ENCODE measurements at regions not wholly inside any gene's neighbourhood (a gene's known extent, or its start where the extent isn't known, plus 50 kb on each side); places are given as distances from the start of the nearest gene placed in this dataset.
"Not testable (repeated sequence)": the region's sequence is repeated elsewhere in the genome, so short reads cannot be mapped to it uniquely, and the experiment has no call there.

- Histone ChIP-seq H3K27ac (ENCODE audit: low read length) (no peak overlapping the region), H3K36me3 (ENCODE audit: control insufficient read depth in 2 of 2, insufficient read depth in 2 of 2, low read length in 2 of 2) (no peaks in the 10 kb centered on the region), H3K27me3 (ENCODE audit: control insufficient read depth in 1 of 2, insufficient read depth in 2 of 2, low read length in 2 of 2) (no peaks in the 10 kb centered on the region), H3K4me3 (ENCODE audit: low read length in 2 of 2) (no peak overlapping the region), H3K4me1 (ENCODE audit: control insufficient read depth, insufficient read depth, low read length) (peaks cover 5% of the 10 kb centered on the region), H3K9me3 (ENCODE audit: control insufficient read depth in 2 of 2, low read length in 2 of 2) (no peaks in the 10 kb centered on the region), H3K9ac (ENCODE audit: low read length in 2 of 2) (no peak overlapping the region)
These were observed 191.6 kb downstream of the DUSP6 start for GRCh38 chr12:89160716-89161123.

GRCh38 chr12:89157413-89157812, 194.9 kb downstream of the DUSP6 start:
- H3K36me3 ChIP-seq (ENCODE audit: control insufficient read depth in 2 of 2, insufficient read depth in 2 of 2, low read length in 2 of 2), result no peaks in the 10 kb centered on the region
- H3K4me3 ChIP-seq (ENCODE audit: low read length in 2 of 2), result no peak overlapping the region
- no peaks in the 10 kb centered on the region for H3K27me3 ChIP-seq (ENCODE audit: control insufficient read depth in 1 of 2, insufficient read depth in 2 of 2, low read length in 2 of 2)
- H3K9me3 ChIP-seq (ENCODE audit: control insufficient read depth in 2 of 2, low read length in 2 of 2), result no peaks in the 10 kb centered on the region
- H3K4me1 ChIP-seq (ENCODE audit: control insufficient read depth, insufficient read depth, low read length), result peaks cover 1% of the 10 kb centered on the region
- no peak overlapping the region for H3K9ac ChIP-seq (ENCODE audit: low read length in 2 of 2)
- H3K27ac ChIP-seq (ENCODE audit: low read length), result no peak overlapping the region

GRCh38 chr12:89156862-89157262, 195.4 kb downstream of the DUSP6 start:
- no peak overlapping the region for H3K27ac ChIP-seq (ENCODE audit: low read length)
- no peak overlapping the region for H3K9ac ChIP-seq (ENCODE audit: low read length in 2 of 2)
- no peak overlapping the region for H3K4me3 ChIP-seq (ENCODE audit: low read length in 2 of 2)
- H3K27me3 ChIP-seq (ENCODE audit: control insufficient read depth in 1 of 2, insufficient read depth in 2 of 2, low read length in 2 of 2), result no peaks in the 10 kb centered on the region
- no peaks in the 10 kb centered on the region for H3K36me3 ChIP-seq (ENCODE audit: control insufficient read depth in 2 of 2, insufficient read depth in 2 of 2, low read length in 2 of 2)
- no peaks in the 10 kb centered on the region for H3K9me3 ChIP-seq (ENCODE audit: control insufficient read depth in 2 of 2, low read length in 2 of 2)
- no peaks in the 10 kb centered on the region for H3K4me1 ChIP-seq (ENCODE audit: control insufficient read depth, insufficient read depth, low read length)

- Histone ChIP-seq H3K4me1 (ENCODE audit: control insufficient read depth, insufficient read depth, low read length) (no peaks in the 10 kb centered on the region), H3K9ac (ENCODE audit: low read length in 2 of 2) (no peak overlapping the region), H3K36me3 (ENCODE audit: control insufficient read depth in 2 of 2, insufficient read depth in 2 of 2, low read length in 2 of 2) (no peaks in the 10 kb centered on the region), H3K27ac (ENCODE audit: low read length) (no peak overlapping the region), H3K27me3 (ENCODE audit: control insufficient read depth in 1 of 2, insufficient read depth in 2 of 2, low read length in 2 of 2) (no peaks in the 10 kb centered on the region), H3K4me3 (ENCODE audit: low read length in 2 of 2) (no peak overlapping the region), H3K9me3 (ENCODE audit: control insufficient read depth in 2 of 2, low read length in 2 of 2) (no peaks in the 10 kb centered on the region)
These were observed 196.0 kb downstream of the DUSP6 start for GRCh38 chr12:89156340-89156739.

DNA sequence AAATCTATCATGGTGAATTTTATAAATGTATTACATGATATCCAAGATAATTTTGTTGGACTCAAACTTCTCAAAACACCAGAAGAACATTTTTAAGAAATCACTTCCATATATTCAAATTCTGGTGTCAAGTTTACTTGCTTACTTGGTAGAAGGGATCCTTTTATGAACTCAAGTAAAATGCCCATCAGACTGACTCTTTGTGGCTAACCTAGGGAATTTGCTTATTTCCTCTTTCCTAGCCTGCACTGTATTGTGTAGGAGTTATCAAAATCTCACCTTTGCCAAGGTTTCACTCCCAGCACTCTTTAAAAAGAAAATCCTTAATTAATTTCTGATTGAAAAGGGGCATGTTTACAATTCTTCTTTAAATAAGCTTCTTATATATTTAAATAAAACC, 196.5 kb downstream of the DUSP6 start:
- Histone ChIP-seq H3K27me3 (ENCODE audit: control insufficient read depth in 1 of 2, insufficient read depth in 2 of 2, low read length in 2 of 2) (no peaks in the 10 kb centered on the region), H3K27ac (ENCODE audit: low read length) (no peak overlapping the region), H3K4me3 (ENCODE audit: low read length in 2 of 2) (no peak overlapping the region), H3K9ac (ENCODE audit: low read length in 2 of 2) (no peak overlapping the region), H3K36me3 (ENCODE audit: control insufficient read depth in 2 of 2, insufficient read depth in 2 of 2, low read length in 2 of 2) (no peaks in the 10 kb centered on the region), H3K9me3 (ENCODE audit: control insufficient read depth in 2 of 2, low read length in 2 of 2) (no peaks in the 10 kb centered on the region), H3K4me1 (ENCODE audit: control insufficient read depth, insufficient read depth, low read length) (no peaks in the 10 kb centered on the region)

GRCh38 chr12:89154743-89155499, 197.4 kb downstream of the DUSP6 start:
- no peaks in the 10 kb centered on the region for H3K36me3 ChIP-seq (ENCODE audit: control insufficient read depth in 2 of 2, insufficient read depth in 2 of 2, low read length in 2 of 2)
- no peak overlapping the region for H3K4me3 ChIP-seq (ENCODE audit: low read length in 2 of 2)
- no peak overlapping the region for H3K9ac ChIP-seq (ENCODE audit: low read length in 2 of 2)
- H3K9me3 ChIP-seq (ENCODE audit: control insufficient read depth in 2 of 2, low read length in 2 of 2), result no peaks in the 10 kb centered on the region
- H3K4me1 ChIP-seq (ENCODE audit: control insufficient read depth, insufficient read depth, low read length), result no peaks in the 10 kb centered on the region
- no peaks in the 10 kb centered on the region for H3K27me3 ChIP-seq (ENCODE audit: control insufficient read depth in 1 of 2, insufficient read depth in 2 of 2, low read length in 2 of 2)
- no peak overlapping the region for H3K27ac ChIP-seq (ENCODE audit: low read length)

- no peak overlapping the region for H3K9ac ChIP-seq (ENCODE audit: low read length in 2 of 2)
- H3K4me1 ChIP-seq (ENCODE audit: control insufficient read depth, insufficient read depth, low read length), result no peaks in the 10 kb centered on the region
- H3K27me3 ChIP-seq (ENCODE audit: control insufficient read depth in 1 of 2, insufficient read depth in 2 of 2, low read length in 2 of 2), result no peaks in the 10 kb centered on the region
- H3K27ac ChIP-seq (ENCODE audit: low read length), result no peak overlapping the region
- H3K36me3 ChIP-seq (ENCODE audit: control insufficient read depth in 2 of 2, insufficient read depth in 2 of 2, low read length in 2 of 2), result no peaks in the 10 kb centered on the region
- no peaks in the 10 kb centered on the region for H3K9me3 ChIP-seq (ENCODE audit: control insufficient read depth in 2 of 2, low read length in 2 of 2)
- H3K4me3 ChIP-seq (ENCODE audit: low read length in 2 of 2), result no peak overlapping the region
These were observed 199.0 kb downstream of the DUSP6 start for GRCh38 chr12:89153341-89153740.

DNA sequence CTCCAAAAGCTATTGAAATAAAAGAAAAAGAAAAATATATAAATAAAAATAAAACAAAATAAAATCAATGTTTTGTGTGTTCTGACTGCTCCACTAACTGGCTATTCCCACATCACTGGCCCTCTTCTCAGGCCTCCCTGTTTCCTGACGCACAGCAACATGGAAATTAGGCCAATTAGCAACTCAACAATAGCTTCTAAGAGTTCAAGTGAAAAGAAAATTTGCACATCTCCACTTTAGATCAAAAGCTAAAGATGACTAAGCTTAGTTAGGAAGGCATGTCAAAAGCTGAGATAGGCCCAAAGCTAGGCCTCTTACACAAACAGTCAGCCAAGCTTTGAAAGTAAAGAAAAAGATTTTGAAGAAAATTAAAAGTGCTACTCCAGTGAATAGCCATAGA, 200.8 kb downstream of the DUSP6 start:
- Histone ChIP-seq H3K36me3 (ENCODE audit: control insufficient read depth in 2 of 2, insufficient read depth in 2 of 2, low read length in 2 of 2) (no peaks in the 10 kb centered on the region), H3K9me3 (ENCODE audit: control insufficient read depth in 2 of 2, low read length in 2 of 2) (no peaks in the 10 kb centered on the region), H3K9ac (ENCODE audit: low read length in 2 of 2) (no peak overlapping the region), H3K27ac (ENCODE audit: low read length) (no peak overlapping the region), H3K27me3 (ENCODE audit: control insufficient read depth in 1 of 2, insufficient read depth in 2 of 2, low read length in 2 of 2) (no peaks in the 10 kb centered on the region), H3K4me3 (ENCODE audit: low read length in 2 of 2) (no peak overlapping the region), H3K4me1 (ENCODE audit: control insufficient read depth, insufficient read depth, low read length) (no peaks in the 10 kb centered on the region)

- H3K4me1 ChIP-seq (ENCODE audit: control insufficient read depth, insufficient read depth, low read length); H3K27me3 ChIP-seq (ENCODE audit: control insufficient read depth in 1 of 2, insufficient read depth in 2 of 2, low read length in 2 of 2); H3K4me3 ChIP-seq (ENCODE audit: low read length in 2 of 2); H3K27ac ChIP-seq (ENCODE audit: low read length); H3K9ac ChIP-seq (ENCODE audit: low read length in 2 of 2); H3K9me3 ChIP-seq (ENCODE audit: control insufficient read depth in 2 of 2, low read length in 2 of 2); H3K36me3 ChIP-seq (ENCODE audit: control insufficient read depth in 2 of 2, insufficient read depth in 2 of 2, low read length in 2 of 2): not testable (repeated sequence)
These were observed 201.5 kb downstream of the DUSP6 start for GRCh38 chr12:89150789-89151188.

DNA sequence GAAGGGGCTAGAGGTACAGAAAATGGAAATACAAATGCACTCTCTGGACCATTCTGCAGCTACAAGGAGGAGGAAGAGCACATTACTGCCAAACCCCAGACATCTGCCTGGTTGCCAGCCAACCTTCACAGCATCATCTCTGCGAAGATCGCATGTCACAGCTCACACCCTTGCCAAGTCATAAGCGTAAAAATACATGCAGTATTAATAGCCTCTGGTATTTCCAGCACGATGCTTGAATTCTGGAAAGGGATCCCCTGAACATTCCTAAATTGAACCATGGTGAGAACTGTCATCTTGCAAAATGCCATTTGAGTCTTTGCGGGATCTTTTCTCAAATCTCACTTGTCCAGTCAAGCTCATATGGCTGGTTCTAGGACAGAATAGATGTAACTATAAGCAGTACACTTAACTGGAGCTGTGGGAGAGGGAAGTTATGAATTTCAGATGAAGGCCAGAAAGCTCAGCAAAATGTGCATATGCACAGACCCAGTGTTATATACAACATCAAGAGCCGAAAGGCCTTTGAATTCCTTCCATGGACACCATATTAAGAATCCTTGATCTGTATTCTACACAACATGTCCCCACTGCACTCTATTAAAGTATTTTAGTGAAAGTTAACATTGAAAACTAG, 211.6 kb downstream of the DUSP6 start:
- no peaks in the 10 kb centered on the region for H3K4me1 ChIP-seq (ENCODE audit: control insufficient read depth, insufficient read depth, low read length)
- no peak overlapping the region for H3K27ac ChIP-seq (ENCODE audit: low read length)
- H3K4me3 ChIP-seq (ENCODE audit: low read length in 2 of 2), result no peak overlapping the region
- no peaks in the 10 kb centered on the region for H3K9me3 ChIP-seq (ENCODE audit: control insufficient read depth in 2 of 2, low read length in 2 of 2)
- H3K27me3 ChIP-seq (ENCODE audit: control insufficient read depth in 1 of 2, insufficient read depth in 2 of 2, low read length in 2 of 2), result no peaks in the 10 kb centered on the region
- no peak overlapping the region for H3K9ac ChIP-seq (ENCODE audit: low read length in 2 of 2)
- no peaks in the 10 kb centered on the region for H3K36me3 ChIP-seq (ENCODE audit: control insufficient read depth in 2 of 2, insufficient read depth in 2 of 2, low read length in 2 of 2)

GRCh38 chr12:89140141-89140540, 212.2 kb downstream of the DUSP6 start:
- H3K27ac ChIP-seq (ENCODE audit: low read length), result no peak overlapping the region
- no peaks in the 10 kb centered on the region for H3K4me1 ChIP-seq (ENCODE audit: control insufficient read depth, insufficient read depth, low read length)
- no peak overlapping the region for H3K9ac ChIP-seq (ENCODE audit: low read length in 2 of 2)
- no peak overlapping the region for H3K4me3 ChIP-seq (ENCODE audit: low read length in 2 of 2)
- H3K27me3 ChIP-seq (ENCODE audit: control insufficient read depth in 1 of 2, insufficient read depth in 2 of 2, low read length in 2 of 2), result no peaks in the 10 kb centered on the region
- no peaks in the 10 kb centered on the region for H3K36me3 ChIP-seq (ENCODE audit: control insufficient read depth in 2 of 2, insufficient read depth in 2 of 2, low read length in 2 of 2)
- H3K9me3 ChIP-seq (ENCODE audit: control insufficient read depth in 2 of 2, low read length in 2 of 2), result no peaks in the 10 kb centered on the region
